ENCODE measurements at regions not wholly inside any gene's neighbourhood (a gene's known extent, or its start where the extent isn't known, plus 50 kb on each side); places are given as distances from the start of the nearest gene placed in this dataset.
"Not testable (repeated sequence)": the region's sequence is repeated elsewhere in the genome, so short reads cannot be mapped to it uniquely, and the experiment has no call there.

DNA sequence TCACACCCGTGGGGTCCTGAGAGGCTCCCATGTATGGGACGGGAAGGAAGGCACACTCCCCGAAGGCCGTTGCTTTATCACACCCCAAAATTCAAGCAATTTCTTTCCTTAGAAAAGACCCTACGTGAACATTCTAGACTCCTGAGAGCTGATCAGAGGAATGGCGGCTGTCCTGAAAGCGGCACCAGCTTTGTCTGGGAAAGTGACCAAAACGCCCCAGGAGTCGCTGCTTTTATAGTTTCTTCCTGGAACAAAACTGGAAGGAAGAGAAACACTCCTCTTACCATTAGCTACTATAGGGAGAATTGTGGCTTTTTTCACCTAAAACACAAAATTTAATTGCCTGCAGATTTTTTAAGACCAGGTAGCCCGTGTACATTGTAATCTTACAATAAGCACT, 261.8 kb upstream of the RNF32 start:
- no peak for DNase-seq

DNA sequence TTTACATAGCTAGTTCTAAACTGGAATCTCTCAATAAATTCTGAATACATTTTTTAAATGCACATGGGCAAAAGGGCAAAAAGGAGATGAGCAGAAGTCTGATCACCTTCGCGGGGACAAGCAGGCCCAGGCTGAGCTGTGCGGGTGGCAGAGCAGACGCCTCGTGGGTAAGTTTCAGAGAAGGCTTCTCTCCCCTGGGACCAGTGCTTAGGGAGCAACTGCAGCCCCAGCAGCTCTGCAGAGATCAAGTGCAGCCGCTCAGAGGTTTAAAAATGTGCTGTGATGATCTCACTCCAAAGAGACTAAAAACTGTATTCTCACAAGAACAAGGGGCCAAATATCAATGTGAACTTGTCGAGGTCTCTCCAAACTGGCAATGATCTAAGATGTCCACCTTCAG, 264.3 kb upstream of the RNF32 start:
- DNase-seq: no peak

DNA sequence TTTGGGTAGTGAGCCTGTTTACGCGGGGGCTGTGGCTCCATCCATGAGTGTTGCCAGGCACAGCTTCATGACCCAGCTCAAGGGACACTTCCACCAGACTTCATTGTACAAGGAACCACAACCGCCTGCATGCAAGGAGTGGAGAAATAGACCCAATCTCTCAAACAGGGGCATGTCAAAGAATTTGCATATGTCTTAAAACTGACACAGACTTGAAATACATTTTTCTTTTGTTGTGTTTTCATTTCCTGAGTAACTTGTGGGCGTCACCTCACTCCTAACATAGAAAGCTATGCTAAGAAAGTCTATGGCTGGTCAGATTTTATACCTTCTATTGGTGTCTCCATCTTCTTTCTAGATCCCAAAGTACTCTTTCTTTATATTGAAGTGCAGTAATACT, 266.2 kb upstream of the RNF32 start:
- no peak for DNase-seq

DNA sequence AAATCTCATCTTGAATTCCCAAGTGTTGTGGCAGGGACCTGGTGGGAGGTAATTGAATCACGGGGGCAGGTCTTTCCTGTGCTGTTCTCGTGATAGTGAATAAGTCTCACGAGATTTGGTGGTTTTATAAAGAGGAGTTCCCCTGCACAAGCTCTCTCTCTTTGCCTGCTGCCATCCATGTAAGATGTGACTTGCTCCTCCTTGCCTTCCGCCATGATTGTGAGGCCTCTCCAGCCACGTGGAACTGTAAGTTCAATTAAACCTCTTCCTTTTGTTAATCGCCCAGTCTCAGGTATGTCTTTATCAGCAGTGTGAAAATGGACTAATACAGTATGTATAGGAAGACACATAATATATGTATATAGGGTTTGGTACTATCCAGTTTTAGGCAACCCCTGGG, 270.6 kb upstream of the RNF32 start:
- not testable (repeated sequence) for DNase-seq

- DNase-seq: no peak
Measured at GRCh38 chr7:156368053-156368843, 272.3 kb upstream of the RNF32 start.

DNA sequence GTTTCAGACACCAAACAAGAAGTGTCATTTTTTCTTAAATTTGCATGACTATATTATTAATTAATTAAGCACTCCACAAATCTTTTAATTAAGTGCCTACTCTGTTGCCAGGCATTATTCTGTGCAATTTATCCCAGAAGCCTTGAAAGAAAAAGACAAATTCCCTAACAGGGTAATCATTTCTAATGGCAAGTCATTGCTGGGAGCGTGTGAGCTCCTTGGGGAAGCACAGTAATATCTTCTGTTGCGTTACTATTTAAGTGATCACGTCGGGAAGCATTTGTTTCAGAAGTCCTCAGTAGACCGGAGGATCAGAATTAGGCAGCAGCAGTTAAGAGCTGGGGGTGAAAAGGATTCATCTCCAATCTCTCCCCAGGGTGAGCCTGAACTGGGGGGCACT, 276.8 kb upstream of the RNF32 start:
- no peak for DNase-seq

GRCh38 chr7:156360835-156361234, 279.7 kb upstream of the RNF32 start:
- DNase-seq: no peak

GRCh38 chr7:156356551-156356950, 284.0 kb upstream of the RNF32 start:
- DNase-seq: no peak

DNA sequence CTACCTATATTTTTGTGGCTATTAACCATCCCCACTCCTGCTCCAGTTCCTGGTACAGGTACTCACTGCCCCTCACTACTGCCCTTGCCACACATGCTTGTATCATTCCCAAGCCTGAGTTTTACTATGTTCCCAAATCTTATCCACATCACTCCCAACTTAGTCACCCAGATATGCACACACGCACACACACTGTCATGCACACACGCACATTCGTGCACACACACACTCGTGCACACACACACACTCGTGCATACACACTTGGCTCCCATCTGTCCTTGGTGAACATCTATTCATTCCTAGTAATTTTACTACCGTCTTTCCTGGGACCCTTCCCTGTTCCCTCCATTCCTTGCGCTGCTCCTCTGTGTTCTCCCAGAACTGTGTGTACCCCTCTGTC, 287.2 kb upstream of the RNF32 start:
- DNase-seq: no peak

- not testable (repeated sequence) for DNase-seq
Measured at GRCh38 chr7:156347703-156348248, 292.8 kb upstream of the RNF32 start.

GRCh38 chr7:156347132-156347531, 293.4 kb upstream of the RNF32 start:
- no peak for DNase-seq

DNA sequence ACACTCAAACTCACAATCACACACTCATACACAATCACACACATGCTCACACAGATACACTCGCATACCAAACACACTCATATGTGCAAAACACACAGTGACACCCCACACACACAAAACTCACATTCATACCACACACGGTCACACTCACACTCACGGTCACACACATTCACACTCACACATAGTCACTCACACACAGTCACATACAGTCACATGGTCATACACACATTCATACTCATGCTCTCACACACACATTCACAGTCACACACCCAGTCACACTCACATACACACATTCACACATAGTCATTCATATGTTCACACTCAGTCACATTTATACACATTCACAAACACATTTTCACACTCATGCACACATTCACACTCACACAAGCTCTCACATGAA, 296.0 kb upstream of the RNF32 start:
- DNase-seq: no peak

GRCh38 chr7:156334636-156335035, 305.9 kb upstream of the RNF32 start:
- DNase-seq: peak in 1 of 2 experiments; percentile 2

DNA sequence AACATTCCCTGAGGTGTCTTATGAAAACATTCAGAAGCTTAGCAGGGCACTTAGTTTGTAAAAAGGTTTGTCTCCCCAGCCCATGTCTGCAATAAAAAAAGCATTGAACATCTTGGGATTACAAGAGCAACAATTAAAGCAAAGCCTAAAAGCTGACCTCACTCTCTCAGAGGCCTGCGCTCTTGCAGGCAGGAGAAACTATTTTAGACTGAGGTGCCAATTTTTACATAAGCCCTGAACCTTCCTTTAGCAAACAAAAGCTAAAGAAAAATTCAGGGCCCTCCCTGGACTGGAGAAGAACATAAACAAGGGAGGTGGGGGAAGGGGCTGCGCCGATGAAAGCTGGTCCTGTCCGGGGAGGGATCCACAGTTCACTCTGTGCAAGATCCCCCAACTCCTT, 312.7 kb upstream of the RNF32 start:
- DNase-seq: no peak

GRCh38 chr7:156327474-156327873, 313.1 kb upstream of the RNF32 start:
- DNase-seq: no peak

DNA sequence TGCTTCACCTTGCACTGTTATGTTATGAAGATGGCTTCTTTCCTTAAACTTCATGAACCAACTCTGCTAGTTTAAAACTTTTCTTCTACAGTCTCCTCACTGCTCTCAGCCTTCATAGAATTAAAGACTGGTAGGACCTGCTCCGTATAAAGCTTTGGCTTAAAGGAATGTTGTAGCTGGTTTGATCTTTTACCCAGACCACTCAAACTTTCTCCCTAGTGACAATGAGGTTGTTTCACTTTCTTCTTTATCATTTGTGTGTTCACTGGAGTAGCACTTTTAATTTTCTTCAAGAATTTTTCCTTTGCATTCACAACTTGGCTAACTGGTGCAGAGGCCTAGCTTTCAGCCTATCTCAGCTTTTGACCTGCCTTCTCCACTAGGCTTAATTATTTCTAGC, 316.4 kb upstream of the RNF32 start:
- no peak for DNase-seq

DNA sequence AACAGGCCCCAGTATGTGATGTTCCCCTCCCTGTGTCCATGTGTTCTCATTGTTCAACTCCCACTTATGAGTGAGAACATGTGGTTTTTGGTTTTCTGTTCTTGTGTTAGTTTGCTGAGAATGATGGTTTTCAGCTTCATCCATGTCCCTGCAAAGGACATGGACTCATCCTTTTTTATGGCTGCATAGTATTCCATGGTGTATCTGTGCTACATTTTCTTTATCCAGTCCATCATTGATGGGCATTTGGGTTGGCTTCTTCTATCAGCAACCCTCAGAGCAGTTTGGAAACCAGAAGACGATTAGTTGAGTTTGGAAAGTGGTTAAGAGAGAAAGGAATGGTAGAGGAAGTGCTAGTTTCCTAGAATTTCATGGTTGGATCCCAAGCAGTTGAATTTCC, 319.1 kb upstream of the RNF32 start:
- not testable (repeated sequence) for DNase-seq

- no peak for DNase-seq
Measured at GRCh38 chr7:156318926-156319325, 321.6 kb upstream of the RNF32 start.

DNA sequence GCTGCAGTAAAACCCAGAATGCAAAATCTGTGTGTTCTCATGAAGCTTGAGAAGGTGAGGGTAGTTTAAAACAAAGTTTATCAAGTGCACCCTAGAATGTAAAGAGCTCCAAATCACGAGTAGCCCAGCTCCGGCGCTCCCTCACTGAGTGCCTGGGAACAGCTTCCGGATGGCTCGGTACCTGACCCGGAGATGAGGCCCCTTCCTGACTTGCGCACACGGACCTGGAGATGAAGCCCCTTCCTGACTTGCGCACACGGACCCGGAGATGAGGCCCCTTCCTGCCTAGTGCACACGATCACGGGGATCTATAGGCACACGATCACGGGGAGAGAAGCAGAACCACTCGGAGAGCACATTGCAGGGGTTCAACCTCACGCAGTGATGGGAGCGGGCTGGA, 322.1 kb upstream of the RNF32 start:
- DNase-seq: no peak

- DNase-seq: no peak
Measured at GRCh38 chr7:156309016-156309620, 331.5 kb upstream of the RNF32 start.

DNA sequence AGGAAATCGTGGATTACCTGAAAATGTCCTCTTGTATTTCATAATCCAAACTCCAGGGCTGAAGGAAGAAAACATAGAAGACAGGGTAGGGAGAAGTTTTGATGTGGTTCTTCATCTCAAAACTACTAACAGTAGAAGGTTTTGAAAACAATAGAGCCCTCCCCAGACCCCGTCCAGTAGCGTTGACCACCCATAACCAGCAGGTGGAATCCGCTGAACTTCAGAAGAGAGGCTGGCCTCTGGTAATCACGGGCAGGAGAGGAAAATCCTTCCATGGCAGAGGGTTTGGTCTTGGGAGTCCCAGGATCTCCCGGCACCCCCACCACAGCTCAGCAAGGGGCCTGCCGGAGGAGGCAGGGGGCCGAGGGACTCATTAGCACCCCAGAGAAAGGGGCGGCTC, 333.4 kb upstream of the RNF32 start:
- DNase-seq: no peak

- DNase-seq: no peak
Measured at GRCh38 chr7:156305351-156305750, 335.2 kb upstream of the RNF32 start.

DNA sequence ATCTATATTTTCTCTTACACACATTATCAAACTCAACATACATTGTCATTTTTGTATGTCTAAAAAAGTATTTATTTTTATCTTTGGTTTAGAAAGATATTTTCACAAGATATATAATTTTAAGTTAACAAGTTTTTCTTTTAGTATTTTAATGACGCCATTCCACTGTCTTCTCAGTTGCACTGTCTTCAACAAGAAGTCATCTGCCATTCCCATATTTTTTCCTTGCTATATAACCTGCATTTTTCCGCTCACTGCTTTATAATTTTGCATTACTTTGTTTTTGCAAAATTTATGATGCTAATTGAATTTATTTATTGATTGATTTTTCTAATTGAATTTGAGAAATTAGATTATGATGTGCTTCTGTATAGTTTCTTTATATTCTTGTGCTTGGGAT, 357.8 kb upstream of the RNF32 start:
- DNase-seq: no peak

GRCh38 chr7:156279635-156280034, 360.9 kb upstream of the RNF32 start:
- DNase-seq: no peak

DNA sequence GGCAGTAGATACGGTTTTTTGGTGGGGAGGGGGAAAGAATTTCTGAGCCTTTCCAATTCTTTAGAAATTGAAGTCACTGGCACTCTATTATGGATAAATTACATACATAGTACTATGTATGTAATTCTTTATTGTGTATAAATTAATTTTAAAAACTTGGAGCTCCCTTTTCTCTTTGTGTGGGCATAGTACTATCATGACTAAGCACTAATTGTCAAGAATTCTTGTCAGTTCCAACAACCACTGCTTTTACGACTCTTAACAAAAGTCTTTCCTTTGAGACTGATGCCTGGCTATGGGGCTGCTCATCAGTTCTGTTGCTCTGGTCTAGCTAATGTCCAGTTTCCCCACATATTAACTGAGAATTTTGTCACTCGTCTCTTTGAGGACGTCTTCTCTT, 365.3 kb upstream of the RNF32 start:
- no peak for DNase-seq
